ENCODE measurements at regions not wholly inside any gene's neighbourhood (a gene's known extent, or its start where the extent isn't known, plus 50 kb on each side); places are given as distances from the start of the nearest gene placed in this dataset.

DNA sequence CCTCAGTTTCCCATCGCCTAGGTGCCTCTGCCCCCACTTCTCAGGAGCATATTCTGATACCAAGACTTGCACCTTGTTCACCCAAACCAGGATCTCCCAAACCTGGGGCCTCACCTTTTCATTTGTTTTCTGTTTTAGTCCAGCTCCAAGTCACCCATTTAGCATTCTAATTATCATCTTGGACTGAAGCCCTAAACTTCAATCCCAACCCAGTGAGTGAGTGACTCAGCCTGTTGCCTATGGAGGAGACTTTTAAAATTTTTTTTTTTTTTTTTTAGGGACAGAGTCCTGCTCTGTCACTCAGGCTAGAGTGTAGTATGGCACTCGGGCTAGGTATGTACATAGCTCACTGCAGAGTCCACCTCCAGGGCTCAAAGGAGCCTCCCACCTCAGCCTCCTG lies 378.9 kb upstream of the AUTS2 start (continued):
- TF ChIP-seq, protein P1, sequence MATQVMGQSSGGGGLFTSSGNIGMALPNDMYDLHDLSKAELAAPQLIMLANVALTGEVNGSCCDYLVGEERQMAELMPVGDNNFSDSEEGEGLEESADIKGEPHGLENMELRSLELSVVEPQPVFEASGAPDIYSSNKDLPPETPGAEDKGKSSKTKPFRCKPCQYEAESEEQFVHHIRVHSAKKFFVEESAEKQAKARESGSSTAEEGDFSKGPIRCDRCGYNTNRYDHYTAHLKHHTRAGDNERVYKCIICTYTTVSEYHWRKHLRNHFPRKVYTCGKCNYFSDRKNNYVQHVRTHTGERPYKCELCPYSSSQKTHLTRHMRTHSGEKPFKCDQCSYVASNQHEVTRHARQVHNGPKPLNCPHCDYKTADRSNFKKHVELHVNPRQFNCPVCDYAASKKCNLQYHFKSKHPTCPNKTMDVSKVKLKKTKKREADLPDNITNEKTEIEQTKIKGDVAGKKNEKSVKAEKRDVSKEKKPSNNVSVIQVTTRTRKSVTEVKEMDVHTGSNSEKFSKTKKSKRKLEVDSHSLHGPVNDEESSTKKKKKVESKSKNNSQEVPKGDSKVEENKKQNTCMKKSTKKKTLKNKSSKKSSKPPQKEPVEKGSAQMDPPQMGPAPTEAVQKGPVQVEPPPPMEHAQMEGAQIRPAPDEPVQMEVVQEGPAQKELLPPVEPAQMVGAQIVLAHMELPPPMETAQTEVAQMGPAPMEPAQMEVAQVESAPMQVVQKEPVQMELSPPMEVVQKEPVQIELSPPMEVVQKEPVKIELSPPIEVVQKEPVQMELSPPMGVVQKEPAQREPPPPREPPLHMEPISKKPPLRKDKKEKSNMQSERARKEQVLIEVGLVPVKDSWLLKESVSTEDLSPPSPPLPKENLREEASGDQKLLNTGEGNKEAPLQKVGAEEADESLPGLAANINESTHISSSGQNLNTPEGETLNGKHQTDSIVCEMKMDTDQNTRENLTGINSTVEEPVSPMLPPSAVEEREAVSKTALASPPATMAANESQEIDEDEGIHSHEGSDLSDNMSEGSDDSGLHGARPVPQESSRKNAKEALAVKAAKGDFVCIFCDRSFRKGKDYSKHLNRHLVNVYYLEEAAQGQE (IDR thresholded peaks at IDR 0.05; ENCODE audit: unreplicated experiment) = no peak
- TF ChIP-seq JUNB (IDR thresholded peaks at IDR 0.05; ENCODE audit: unreplicated experiment) = no peak

DNA sequence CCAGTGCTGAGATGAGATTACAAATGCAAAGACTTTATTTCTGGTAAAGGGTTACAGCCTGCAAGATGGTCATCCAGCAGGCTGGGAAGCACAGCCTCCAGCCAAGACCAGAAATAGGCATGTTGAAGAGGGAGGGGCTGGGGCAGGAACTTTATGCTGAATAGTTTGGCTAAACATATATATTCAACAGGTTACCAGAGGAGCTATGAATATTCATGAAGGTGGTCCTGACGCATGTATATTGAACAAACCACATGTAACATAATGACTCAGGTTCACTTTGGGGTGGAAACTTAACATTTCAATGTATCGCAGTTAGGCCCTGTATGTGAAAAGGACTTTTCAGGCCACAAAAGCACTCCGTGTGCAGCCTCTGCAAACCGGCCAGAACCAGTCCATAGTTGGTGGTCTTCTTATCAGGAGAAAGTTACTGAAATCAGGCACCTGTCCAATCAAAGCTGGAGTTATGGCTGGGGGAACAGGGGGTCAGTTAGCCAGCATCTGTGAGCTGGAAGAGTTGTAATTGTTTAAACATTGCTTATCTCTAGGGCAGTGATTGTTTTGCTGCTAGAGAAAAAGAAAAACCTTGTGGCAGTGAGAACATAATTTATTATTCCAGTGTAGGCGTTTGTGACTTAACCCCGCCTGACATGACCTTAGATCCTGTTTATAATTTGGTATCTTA lies 372.9 kb upstream of the AUTS2 start:
- Histone ChIP-seq H3K36me3 (ENCODE audit: insufficient read depth) (no peaks in the 10 kb centered on the region), H3K9me2 (ENCODE audit: insufficient read depth) (no peaks in the 10 kb centered on the region), H3F3A (replicated peaks; ENCODE audit: low read depth) (no peaks in the 10 kb centered on the region), H3K4me3 (no peak overlapping the region), H3K4me1 (ENCODE audit: insufficient read depth) (no peaks in the 10 kb centered on the region), H3K79me2 (replicated peaks; ENCODE audit: insufficient read depth) (no peaks in the 10 kb centered on the region), H3K4me2 (no peak overlapping the region), H2AFZ (no peak overlapping the region), H4K20me1 (replicated peaks; ENCODE audit: insufficient read depth) (no peaks in the 10 kb centered on the region), H3K27ac (ENCODE audit: low read depth) (no peak overlapping the region), H3K27me3 (ENCODE audit: insufficient read depth) (peaks cover 51% of the 10 kb centered on the region)
- H3K27me3 Mint-ChIP-seq (ENCODE audit: insufficient read depth, low read depth, poor library complexity) = peaks cover 18% of the 10 kb centered on the region
- H3K4me3 Mint-ChIP-seq = no peak overlapping the region
- no peak for ATAC-seq
- H3K36me3 Mint-ChIP-seq (ENCODE audit: low read depth) = peaks cover 27% of the 10 kb centered on the region
- peaks cover 95% of the 10 kb centered on the region for H3K9me3 Mint-ChIP-seq
- H3K4me1 Mint-ChIP-seq = no peaks in the 10 kb centered on the region
- DNase-seq (ENCODE audit: low spot score) = no peak
- no peak overlapping the region for H3K27ac Mint-ChIP-seq
- TF ChIP-seq, protein P2, sequence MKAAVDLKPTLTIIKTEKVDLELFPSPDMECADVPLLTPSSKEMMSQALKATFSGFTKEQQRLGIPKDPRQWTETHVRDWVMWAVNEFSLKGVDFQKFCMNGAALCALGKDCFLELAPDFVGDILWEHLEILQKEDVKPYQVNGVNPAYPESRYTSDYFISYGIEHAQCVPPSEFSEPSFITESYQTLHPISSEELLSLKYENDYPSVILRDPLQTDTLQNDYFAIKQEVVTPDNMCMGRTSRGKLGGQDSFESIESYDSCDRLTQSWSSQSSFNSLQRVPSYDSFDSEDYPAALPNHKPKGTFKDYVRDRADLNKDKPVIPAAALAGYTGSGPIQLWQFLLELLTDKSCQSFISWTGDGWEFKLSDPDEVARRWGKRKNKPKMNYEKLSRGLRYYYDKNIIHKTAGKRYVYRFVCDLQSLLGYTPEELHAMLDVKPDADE (IDR thresholded peaks at IDR 0.05) = no peak
- TF ChIP-seq CREB1 (CRISPR knock-in tag; IDR thresholded peaks at IDR 0.05; ENCODE audit: low read depth) (no peak), ZNF114 (CRISPR knock-in tag; IDR thresholded peaks at IDR 0.05) (no peak), ZNF331 (CRISPR knock-in tag; IDR thresholded peaks at IDR 0.05; ENCODE audit: low read depth) (no peak), STAT1 (IDR thresholded peaks at IDR 0.05; ENCODE audit: unreplicated experiment) (no peak), EZH2 (IDR thresholded peaks at IDR 0.05; ENCODE audit: low read depth, unreplicated experiment) (no peak), POLR2AphosphoS5 (IDR thresholded peaks at IDR 0.05; ENCODE audit: low read depth) (no peak), EZH2phosphoT487 (IDR thresholded peaks at IDR 0.05; ENCODE audit: unreplicated experiment) (no peak), JUNB (IDR thresholded peaks at IDR 0.05; ENCODE audit: unreplicated experiment) (no peak), NANOG (IDR thresholded peaks at IDR 0.05; ENCODE audit: borderline replicate concordance) (no peak)
- TF ChIP-seq, protein P3, sequence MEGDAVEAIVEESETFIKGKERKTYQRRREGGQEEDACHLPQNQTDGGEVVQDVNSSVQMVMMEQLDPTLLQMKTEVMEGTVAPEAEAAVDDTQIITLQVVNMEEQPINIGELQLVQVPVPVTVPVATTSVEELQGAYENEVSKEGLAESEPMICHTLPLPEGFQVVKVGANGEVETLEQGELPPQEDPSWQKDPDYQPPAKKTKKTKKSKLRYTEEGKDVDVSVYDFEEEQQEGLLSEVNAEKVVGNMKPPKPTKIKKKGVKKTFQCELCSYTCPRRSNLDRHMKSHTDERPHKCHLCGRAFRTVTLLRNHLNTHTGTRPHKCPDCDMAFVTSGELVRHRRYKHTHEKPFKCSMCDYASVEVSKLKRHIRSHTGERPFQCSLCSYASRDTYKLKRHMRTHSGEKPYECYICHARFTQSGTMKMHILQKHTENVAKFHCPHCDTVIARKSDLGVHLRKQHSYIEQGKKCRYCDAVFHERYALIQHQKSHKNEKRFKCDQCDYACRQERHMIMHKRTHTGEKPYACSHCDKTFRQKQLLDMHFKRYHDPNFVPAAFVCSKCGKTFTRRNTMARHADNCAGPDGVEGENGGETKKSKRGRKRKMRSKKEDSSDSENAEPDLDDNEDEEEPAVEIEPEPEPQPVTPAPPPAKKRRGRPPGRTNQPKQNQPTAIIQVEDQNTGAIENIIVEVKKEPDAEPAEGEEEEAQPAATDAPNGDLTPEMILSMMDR (conservative IDR thresholded peaks at IDR 0.05; ENCODE audit: low read depth in 2 of 2) = no peak
- TF ChIP-seq, protein P4, sequence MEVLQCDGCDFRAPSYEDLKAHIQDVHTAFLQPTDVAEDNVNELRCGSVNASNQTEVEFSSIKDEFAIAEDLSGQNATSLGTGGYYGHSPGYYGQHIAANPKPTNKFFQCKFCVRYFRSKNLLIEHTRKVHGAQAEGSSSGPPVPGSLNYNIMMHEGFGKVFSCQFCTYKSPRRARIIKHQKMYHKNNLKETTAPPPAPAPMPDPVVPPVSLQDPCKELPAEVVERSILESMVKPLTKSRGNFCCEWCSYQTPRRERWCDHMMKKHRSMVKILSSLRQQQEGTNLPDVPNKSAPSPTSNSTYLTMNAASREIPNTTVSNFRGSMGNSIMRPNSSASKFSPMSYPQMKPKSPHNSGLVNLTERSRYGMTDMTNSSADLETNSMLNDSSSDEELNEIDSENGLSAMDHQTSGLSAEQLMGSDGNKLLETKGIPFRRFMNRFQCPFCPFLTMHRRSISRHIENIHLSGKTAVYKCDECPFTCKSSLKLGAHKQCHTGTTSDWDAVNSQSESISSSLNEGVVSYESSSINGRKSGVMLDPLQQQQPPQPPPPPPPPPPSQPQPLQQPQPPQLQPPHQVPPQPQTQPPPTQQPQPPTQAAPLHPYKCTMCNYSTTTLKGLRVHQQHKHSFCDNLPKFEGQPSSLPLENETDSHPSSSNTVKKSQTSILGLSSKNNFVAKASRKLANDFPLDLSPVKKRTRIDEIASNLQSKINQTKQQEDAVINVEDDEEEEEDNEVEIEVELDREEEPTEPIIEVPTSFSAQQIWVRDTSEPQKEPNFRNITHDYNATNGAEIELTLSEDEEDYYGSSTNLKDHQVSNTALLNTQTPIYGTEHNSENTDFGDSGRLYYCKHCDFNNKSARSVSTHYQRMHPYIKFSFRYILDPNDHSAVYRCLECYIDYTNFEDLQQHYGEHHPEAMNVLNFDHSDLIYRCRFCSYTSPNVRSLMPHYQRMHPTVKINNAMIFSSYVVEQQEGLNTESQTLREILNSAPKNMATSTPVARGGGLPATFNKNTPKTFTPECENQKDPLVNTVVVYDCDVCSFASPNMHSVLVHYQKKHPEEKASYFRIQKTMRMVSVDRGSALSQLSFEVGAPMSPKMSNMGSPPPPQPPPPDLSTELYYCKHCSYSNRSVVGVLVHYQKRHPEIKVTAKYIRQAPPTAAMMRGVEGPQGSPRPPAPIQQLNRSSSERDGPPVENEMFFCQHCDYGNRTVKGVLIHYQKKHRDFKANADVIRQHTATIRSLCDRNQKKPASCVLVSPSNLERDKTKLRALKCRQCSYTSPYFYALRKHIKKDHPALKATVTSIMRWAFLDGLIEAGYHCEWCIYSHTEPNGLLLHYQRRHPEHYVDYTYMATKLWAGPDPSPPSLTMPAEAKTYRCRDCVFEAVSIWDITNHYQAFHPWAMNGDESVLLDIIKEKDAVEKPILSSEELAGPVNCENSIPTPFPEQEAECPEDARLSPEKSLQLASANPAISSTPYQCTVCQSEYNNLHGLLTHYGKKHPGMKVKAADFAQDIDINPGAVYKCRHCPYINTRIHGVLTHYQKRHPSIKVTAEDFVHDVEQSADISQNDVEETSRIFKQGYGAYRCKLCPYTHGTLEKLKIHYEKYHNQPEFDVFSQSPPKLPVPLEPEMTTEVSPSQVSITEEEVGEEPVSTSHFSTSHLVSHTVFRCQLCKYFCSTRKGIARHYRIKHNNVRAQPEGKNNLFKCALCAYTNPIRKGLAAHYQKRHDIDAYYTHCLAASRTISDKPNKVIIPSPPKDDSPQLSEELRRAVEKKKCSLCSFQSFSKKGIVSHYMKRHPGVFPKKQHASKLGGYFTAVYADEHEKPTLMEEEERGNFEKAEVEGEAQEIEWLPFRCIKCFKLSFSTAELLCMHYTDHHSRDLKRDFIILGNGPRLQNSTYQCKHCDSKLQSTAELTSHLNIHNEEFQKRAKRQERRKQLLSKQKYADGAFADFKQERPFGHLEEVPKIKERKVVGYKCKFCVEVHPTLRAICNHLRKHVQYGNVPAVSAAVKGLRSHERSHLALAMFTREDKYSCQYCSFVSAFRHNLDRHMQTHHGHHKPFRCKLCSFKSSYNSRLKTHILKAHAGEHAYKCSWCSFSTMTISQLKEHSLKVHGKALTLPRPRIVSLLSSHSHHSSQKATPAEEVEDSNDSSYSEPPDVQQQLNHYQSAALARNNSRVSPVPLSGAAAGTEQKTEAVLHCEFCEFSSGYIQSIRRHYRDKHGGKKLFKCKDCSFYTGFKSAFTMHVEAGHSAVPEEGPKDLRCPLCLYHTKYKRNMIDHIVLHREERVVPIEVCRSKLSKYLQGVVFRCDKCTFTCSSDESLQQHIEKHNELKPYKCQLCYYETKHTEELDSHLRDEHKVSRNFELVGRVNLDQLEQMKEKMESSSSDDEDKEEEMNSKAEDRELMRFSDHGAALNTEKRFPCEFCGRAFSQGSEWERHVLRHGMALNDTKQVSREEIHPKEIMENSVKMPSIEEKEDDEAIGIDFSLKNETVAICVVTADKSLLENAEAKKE (CRISPR knock-in tag; IDR thresholded peaks at IDR 0.05) = no peak
